PC-9 (cell line): ENCODE measurements at regions not wholly inside any gene's neighbourhood (a gene's known extent, or its start where the extent isn't known, plus 50 kb on each side); places are given as distances from the start of the nearest gene placed in this dataset.

Experiments used
- BruUV-seq: library from RNA; stranded (reverse); fragments of 400-500 nt; replicated peaks from 2 replicates; lab custom pipeline; 2021; lab: Mats Ljungman, UMichigan
- CTCF ChIA-PET: fragments of 300-600 bp; sonication (Branson Sonifier 250); formaldehyde crosslinking; loops from one replicate; lab custom pipeline; 2022; ENCODE audit warnings: antibody characterized with exemption; lab: Charles Lee
- POLR2A ChIA-PET: fragments of 300-600 bp; sonication (Branson Sonifier 250); formaldehyde crosslinking; loops from one replicate; lab custom pipeline; 2022; ENCODE audit warnings: antibody characterized with exemption; ENCODE audit not compliant: unreplicated experiment; lab: Charles Lee
- DNase-seq, 2 experiments: peaks; one replicate each; pipeline versions ENCODE4 v3.0.0 to v3.0.0-alpha.2; 2015 to 2022; ENCODE audit warnings: mixed read lengths in 1 of 2
- H2AFZ ChIP-seq: fragments of 200-600 bp; sonication (generic); 2 replicates; pipeline ENCODE4 v1.8.1; 2017; ENCODE audit warnings: antibody characterized with exemption
- H3F3A ChIP-seq: fragments of 200-600 bp; sonication (generic); 2 replicates; pipeline ENCODE4 v1.8.1; 2017; ENCODE audit warnings: antibody characterized with exemption, mild to moderate bottlenecking, low read depth; ENCODE audit not compliant: insufficient read depth
- H3K27ac ChIP-seq: fragments of 200-600 bp; sonication (generic); 2 replicates; pipeline ENCODE4 v1.6.1; 2016; ENCODE audit warnings: mixed run types
- H3K27me3 ChIP-seq: fragments of 200-600 bp; sonication (generic); 2 replicates; pipeline ENCODE4 v1.6.1; 2016; ENCODE audit warnings: low read depth, mixed run types; ENCODE audit not compliant: insufficient read depth
- H3K36me3 ChIP-seq: fragments of 200-600 bp; sonication (generic); 2 replicates; pipeline ENCODE4 v1.6.1; 2016; ENCODE audit warnings: low read depth, mixed run types
- H3K4me1 ChIP-seq: fragments of 200-600 bp; sonication (generic); replicated peaks from 2 replicates; pipeline ENCODE4 v1.6.1; 2016; ENCODE audit warnings: mixed run types; ENCODE audit not compliant: insufficient read depth
- H3K4me2 ChIP-seq: fragments of 200-600 bp; sonication (generic); 2 replicates; pipeline ENCODE4 v1.6.1; 2017; ENCODE audit warnings: mixed run types
- H3K4me3 ChIP-seq: fragments of 200-600 bp; sonication (generic); 2 replicates; pipeline ENCODE4 v1.6.1; 2016; ENCODE audit warnings: mixed run types
- H3K79me2 ChIP-seq: fragments of 200-600 bp; sonication (generic); 2 replicates; pipeline ENCODE4 v1.6.1; 2017; ENCODE audit warnings: low read depth, mixed run types
- H3K9me2 ChIP-seq: fragments of 200-600 bp; sonication (generic); 2 replicates; pipeline ENCODE4 v1.8.1; 2017; ENCODE audit warnings: mild to moderate bottlenecking; ENCODE audit not compliant: insufficient read depth
- H3K9me3 ChIP-seq: fragments of 200-600 bp; sonication (generic); 2 replicates; pipeline ENCODE4 v1.8.1; 2016; ENCODE audit warnings: low read depth; ENCODE audit not compliant: insufficient read depth
- H4K20me1 ChIP-seq: fragments of 200-600 bp; sonication (generic); 2 replicates; pipeline ENCODE4 v1.8.1; 2017; ENCODE audit not compliant: insufficient read depth
- CTCF ChIP-seq: fragments of 200-600 bp; sonication (generic); conservative IDR thresholded peaks from 2 replicates; pipeline ENCODE4 v1.6.1; 2017; ENCODE audit warnings: mixed run types, antibody characterized with exemption, mild to moderate bottlenecking, moderate library complexity
- EZH2 ChIP-seq: fragments of 200-600 bp; sonication (generic); IDR thresholded peaks from 2 replicates; pipeline ENCODE4 v1.8.0; 2017; ENCODE audit warnings: antibody characterized with exemption, low read depth
- intact Hi-C: fragments of 100-400 bp; cut with micrococcal nuclease; formaldehyde crosslinking; loops from one replicate; pipeline ENCODE4 v1.10.0; 2022; ENCODE audit not compliant: unreplicated experiment

GRCh38 chr3:70393881-70394612 lies 81.6 kb upstream of the MDFIC2 start:
- CTCF ChIA-PET, result no interaction called here
- DNase-seq, result no peak
- intact Hi-C loops, result no loop called here
- Histone ChIP-seq H3K4me3 (no peak overlapping the region), H3K27ac (no peak overlapping the region), H3K9me3 (no peaks in the 10 kb centered on the region), H3K27me3 (no peaks in the 10 kb centered on the region), H3K79me2 (no peaks in the 10 kb centered on the region), H3K4me1 (no peaks in the 10 kb centered on the region), H3F3A (no peaks in the 10 kb centered on the region), H3K36me3 (no peaks in the 10 kb centered on the region), H4K20me1 (no peaks in the 10 kb centered on the region), H3K4me2 (no peak overlapping the region), H2AFZ (no peak overlapping the region), H3K9me2 (no peaks in the 10 kb centered on the region)
- POLR2A ChIA-PET, result no interaction called here
- TF ChIP-seq EZH2 (no peak), CTCF (no peak)
- BruUV-seq, result no TSS peak

GRCh38 chr3:70392227-70392626 lies 79.8 kb upstream of the MDFIC2 start:
- no TSS peak for BruUV-seq
- intact Hi-C loops, result no loop called here
- ChIA-PET POLR2A (no interaction called here), CTCF (no interaction called here)
- Histone ChIP-seq H3K27me3 (no peaks in the 10 kb centered on the region), H3F3A (no peaks in the 10 kb centered on the region), H3K36me3 (no peaks in the 10 kb centered on the region), H3K4me1 (no peaks in the 10 kb centered on the region), H4K20me1 (no peaks in the 10 kb centered on the region), H3K9me2 (no peaks in the 10 kb centered on the region), H3K4me3 (no peak overlapping the region), H3K4me2 (no peak overlapping the region), H3K79me2 (no peaks in the 10 kb centered on the region), H3K27ac (no peak overlapping the region), H2AFZ (no peak overlapping the region), H3K9me3 (no peaks in the 10 kb centered on the region)
- no peak for DNase-seq
- TF ChIP-seq EZH2 (no peak), CTCF (no peak)

GRCh38 chr3:70387889-70388288 lies 75.5 kb upstream of the MDFIC2 start:
- no peaks in the 10 kb centered on the region for H3K4me1 ChIP-seq
- ChIA-PET CTCF (no interaction called here), POLR2A (no interaction called here)
- no peaks in the 10 kb centered on the region for H4K20me1 ChIP-seq
- TF ChIP-seq CTCF, result no peak
- no peak for TF ChIP-seq EZH2
- H3K27me3 ChIP-seq, result no peaks in the 10 kb centered on the region
- H3K79me2 ChIP-seq, result no peaks in the 10 kb centered on the region
- H3K36me3 ChIP-seq, result no peaks in the 10 kb centered on the region
- no TSS peak for BruUV-seq
- H3K4me3 ChIP-seq, result no peak overlapping the region
- no peaks in the 10 kb centered on the region for H3K9me3 ChIP-seq
- no peak overlapping the region for H3K4me2 ChIP-seq
- intact Hi-C loops, result no loop called here
- H3F3A ChIP-seq, result no peaks in the 10 kb centered on the region
- no peak for DNase-seq
- H3K27ac ChIP-seq, result no peak overlapping the region
- no peaks in the 10 kb centered on the region for H3K9me2 ChIP-seq
- no peak overlapping the region for H2AFZ ChIP-seq
